ENCODE measurements at regions not wholly inside any gene's neighbourhood (a gene's known extent, or its start where the extent isn't known, plus 50 kb on each side); places are given as distances from the start of the nearest gene placed in this dataset.

DNA sequence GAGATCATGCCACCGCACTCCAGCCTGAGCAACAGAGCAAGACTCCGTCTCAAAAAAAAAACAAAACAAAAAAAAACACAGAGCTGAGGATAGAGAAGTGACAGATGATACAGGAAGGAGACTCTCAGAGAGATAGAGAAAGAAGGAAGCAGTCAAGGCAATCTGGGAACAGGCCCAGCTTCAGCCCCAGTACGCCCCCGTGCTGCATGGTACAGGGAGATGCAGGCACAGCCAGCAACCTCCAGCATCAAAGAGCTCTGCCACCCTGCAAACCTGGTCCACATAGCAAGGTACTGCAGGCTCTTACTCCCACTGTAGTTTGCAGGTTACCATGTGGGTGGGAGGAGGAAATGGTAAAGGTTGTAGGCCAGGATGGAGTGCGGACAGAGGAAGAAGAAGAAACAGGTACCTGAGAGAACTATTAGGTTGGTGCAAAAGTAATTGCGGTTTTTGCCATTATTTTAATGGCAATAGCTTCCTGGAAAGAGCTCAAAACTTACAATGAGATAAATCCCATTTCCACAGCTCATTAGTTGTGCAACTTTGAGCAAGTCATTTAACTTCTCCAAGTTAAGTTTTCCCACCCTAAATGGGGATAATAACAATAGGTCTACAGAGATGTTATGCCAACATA is 253.0 kb downstream of the ARRDC4 start (continued):
- TF ChIP-seq, protein P1, sequence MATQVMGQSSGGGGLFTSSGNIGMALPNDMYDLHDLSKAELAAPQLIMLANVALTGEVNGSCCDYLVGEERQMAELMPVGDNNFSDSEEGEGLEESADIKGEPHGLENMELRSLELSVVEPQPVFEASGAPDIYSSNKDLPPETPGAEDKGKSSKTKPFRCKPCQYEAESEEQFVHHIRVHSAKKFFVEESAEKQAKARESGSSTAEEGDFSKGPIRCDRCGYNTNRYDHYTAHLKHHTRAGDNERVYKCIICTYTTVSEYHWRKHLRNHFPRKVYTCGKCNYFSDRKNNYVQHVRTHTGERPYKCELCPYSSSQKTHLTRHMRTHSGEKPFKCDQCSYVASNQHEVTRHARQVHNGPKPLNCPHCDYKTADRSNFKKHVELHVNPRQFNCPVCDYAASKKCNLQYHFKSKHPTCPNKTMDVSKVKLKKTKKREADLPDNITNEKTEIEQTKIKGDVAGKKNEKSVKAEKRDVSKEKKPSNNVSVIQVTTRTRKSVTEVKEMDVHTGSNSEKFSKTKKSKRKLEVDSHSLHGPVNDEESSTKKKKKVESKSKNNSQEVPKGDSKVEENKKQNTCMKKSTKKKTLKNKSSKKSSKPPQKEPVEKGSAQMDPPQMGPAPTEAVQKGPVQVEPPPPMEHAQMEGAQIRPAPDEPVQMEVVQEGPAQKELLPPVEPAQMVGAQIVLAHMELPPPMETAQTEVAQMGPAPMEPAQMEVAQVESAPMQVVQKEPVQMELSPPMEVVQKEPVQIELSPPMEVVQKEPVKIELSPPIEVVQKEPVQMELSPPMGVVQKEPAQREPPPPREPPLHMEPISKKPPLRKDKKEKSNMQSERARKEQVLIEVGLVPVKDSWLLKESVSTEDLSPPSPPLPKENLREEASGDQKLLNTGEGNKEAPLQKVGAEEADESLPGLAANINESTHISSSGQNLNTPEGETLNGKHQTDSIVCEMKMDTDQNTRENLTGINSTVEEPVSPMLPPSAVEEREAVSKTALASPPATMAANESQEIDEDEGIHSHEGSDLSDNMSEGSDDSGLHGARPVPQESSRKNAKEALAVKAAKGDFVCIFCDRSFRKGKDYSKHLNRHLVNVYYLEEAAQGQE (IDR thresholded peaks at IDR 0.05) = no peak
- no peak for TF ChIP-seq FOXS1 (CRISPR knock-in tag; IDR thresholded peaks at IDR 0.05)
- no peak for TF ChIP-seq HDAC2 (IDR thresholded peaks at IDR 0.05)
- TF ChIP-seq RFX5 (IDR thresholded peaks at IDR 0.05) = no peak
- TF ChIP-seq ESRRA (IDR thresholded peaks at IDR 0.05; ENCODE audit: borderline replicate concordance, low read length) = no peak
- TF ChIP-seq ZSCAN20 (CRISPR knock-in tag; IDR thresholded peaks at IDR 0.05) = no peak

DNA sequence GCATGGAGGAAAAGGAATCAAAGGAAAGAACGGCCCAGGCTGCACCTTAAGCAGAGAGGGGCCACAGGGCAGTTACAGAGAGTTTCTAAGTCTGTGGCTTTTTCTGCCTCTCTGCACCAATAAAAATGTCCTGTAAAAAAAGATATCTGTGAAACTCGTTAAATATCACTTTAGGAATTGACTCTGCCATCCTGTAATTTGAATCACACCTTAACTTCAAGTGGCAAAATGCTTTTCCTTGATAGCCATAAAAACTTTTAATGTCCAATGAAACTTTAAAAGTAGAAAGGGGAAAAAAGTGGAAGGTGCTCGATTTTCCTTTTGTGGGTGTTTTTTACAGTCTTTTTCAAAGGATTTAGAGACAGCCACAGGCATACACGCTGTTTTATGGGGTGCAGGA is 255.7 kb downstream of the ARRDC4 start:
- CTCF ChIA-PET = interaction anchor here (1.3 kb wide), 1 partner anchor 9 kb away, joined by 3 read pairs; no protein-coding TSS in a partner anchor
- ATAC-seq = no peak
- TF ChIP-seq, protein P2, sequence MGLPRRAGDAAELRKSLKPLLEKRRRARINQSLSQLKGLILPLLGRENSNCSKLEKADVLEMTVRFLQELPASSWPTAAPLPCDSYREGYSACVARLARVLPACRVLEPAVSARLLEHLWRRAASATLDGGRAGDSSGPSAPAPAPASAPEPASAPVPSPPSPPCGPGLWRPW (IDR thresholded peaks at IDR 0.05) = no peak
- TF ChIP-seq MAZ (IDR thresholded peaks at IDR 0.05; ENCODE audit: borderline replicate concordance, low read depth, low read length) (no peak), PHF8 (IDR thresholded peaks at IDR 0.05; ENCODE audit: borderline replicate concordance, low read depth) (no peak), CHD2 (IDR thresholded peaks at IDR 0.05; ENCODE audit: low read length, partially characterized antibody) (no peak), BHLHE40 (IDR thresholded peaks at IDR 0.05; ENCODE audit: low read depth, low read length) (no peak), ZC3H11A (IDR thresholded peaks at IDR 0.05) (no peak), NPAS2 (CRISPR knock-in tag; IDR thresholded peaks at IDR 0.05; ENCODE audit: borderline replicate concordance) (no peak), RNF2 (IDR thresholded peaks at IDR 0.05; ENCODE audit: borderline replicate concordance, low read depth) (no peak), KDM1A (IDR thresholded peaks at IDR 0.05; ENCODE audit: low read depth) (no peak), FOXS1 (CRISPR knock-in tag; IDR thresholded peaks at IDR 0.05) (no peak), ZNF302 (CRISPR knock-in tag; IDR thresholded peaks at IDR 0.05) (no peak)
- TF ChIP-seq, protein P3, sequence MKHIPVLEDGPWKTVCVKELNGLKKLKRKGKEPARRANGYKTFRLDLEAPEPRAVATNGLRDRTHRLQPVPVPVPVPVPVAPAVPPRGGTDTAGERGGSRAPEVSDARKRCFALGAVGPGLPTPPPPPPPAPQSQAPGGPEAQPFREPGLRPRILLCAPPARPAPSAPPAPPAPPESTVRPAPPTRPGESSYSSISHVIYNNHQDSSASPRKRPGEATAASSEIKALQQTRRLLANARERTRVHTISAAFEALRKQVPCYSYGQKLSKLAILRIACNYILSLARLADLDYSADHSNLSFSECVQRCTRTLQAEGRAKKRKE (CRISPR knock-in tag; IDR thresholded peaks at IDR 0.05; ENCODE audit: low read depth) = no peak
- TF ChIP-seq, protein P4, sequence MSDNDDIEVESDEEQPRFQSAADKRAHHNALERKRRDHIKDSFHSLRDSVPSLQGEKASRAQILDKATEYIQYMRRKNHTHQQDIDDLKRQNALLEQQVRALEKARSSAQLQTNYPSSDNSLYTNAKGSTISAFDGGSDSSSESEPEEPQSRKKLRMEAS (IDR thresholded peaks at IDR 0.05) = no peak
- TF ChIP-seq, protein P5, sequence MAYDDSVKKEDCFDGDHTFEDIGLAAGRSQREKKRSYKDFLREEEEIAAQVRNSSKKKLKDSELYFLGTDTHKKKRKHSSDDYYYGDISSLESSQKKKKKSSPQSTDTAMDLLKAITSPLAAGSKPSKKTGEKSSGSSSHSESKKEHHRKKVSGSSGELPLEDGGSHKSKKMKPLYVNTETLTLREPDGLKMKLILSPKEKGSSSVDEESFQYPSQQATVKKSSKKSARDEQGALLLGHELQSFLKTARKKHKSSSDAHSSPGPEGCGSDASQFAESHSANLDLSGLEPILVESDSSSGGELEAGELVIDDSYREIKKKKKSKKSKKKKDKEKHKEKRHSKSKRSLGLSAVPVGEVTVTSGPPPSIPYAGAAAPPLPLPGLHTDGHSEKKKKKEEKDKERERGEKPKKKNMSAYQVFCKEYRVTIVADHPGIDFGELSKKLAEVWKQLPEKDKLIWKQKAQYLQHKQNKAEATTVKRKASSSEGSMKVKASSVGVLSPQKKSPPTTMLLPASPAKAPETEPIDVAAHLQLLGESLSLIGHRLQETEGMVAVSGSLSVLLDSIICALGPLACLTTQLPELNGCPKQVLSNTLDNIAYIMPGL (CRISPR knock-in tag; IDR thresholded peaks at IDR 0.05; ENCODE audit: borderline replicate concordance) = no peak
- TF ChIP-seq, protein P6, sequence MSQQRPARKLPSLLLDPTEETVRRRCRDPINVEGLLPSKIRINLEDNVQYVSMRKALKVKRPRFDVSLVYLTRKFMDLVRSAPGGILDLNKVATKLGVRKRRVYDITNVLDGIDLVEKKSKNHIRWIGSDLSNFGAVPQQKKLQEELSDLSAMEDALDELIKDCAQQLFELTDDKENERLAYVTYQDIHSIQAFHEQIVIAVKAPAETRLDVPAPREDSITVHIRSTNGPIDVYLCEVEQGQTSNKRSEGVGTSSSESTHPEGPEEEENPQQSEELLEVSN (IDR thresholded peaks at IDR 0.05; ENCODE audit: borderline replicate concordance, low read depth) = no peak
- Histone ChIP-seq H3K9me3 (no peaks in the 10 kb centered on the region), H3K27ac (no peak overlapping the region), H3K4me2 (no peak overlapping the region), H3K4me1 (no peaks in the 10 kb centered on the region), H3K4me3 (no peak overlapping the region)
- POLR2A ChIA-PET = no interaction called here
- no peak for FAIRE-seq
- WGBS (ENCODE audit: missing lambda C conversion rate) = 0% methylated on average over 4 of the region's 4 CpGs
- no peak for DNase-seq (ENCODE audit: low read depth in 1 of 2, low spot score in 1 of 2)

All from A549 (cell line).